Neural progenitor cell (in vitro differentiated cells): ENCODE measurements at regions not wholly inside any gene's neighbourhood (a gene's known extent, or its start where the extent isn't known, plus 50 kb on each side); places are given as distances from the start of the nearest gene placed in this dataset.

Experiments
- DNase-seq: peaks from one replicate; pipeline ENCODE4 v3.0.0-alpha.2; 2016; ENCODE audit warnings: low spot score
- H2AFZ ChIP-seq: fragments of 200-600 bp; sonication (generic); replicated peaks from 2 replicates; pipeline ENCODE4 v1.6.1; 2016; ENCODE audit warnings: antibody characterized with exemption
- H3F3A ChIP-seq: fragments of 200-600 bp; sonication (generic); 2 replicates; pipeline ENCODE4 v1.6.1; 2016; ENCODE audit warnings: antibody characterized with exemption, low read depth
- H3K27ac ChIP-seq: fragments of 200-600 bp; sonication (generic); 2 replicates; pipeline ENCODE4 v1.5.1; 2016; ENCODE audit warnings: mild to moderate bottlenecking
- H3K27me3 ChIP-seq: fragments of 200-600 bp; sonication (generic); 2 replicates; pipeline ENCODE4 v1.6.1; 2016; ENCODE audit warnings: mild to moderate bottlenecking, moderate library complexity
- H3K36me3 ChIP-seq: fragments of 200-600 bp; sonication (generic); 2 replicates; pipeline ENCODE4 v1.5.1; 2016
- H3K4me1 ChIP-seq: fragments of 200-600 bp; sonication (generic); 2 replicates; pipeline ENCODE4 v1.6.1; 2016; ENCODE audit warnings: mixed run types
- H3K4me2 ChIP-seq: fragments of 200-600 bp; sonication (generic); 2 replicates; pipeline ENCODE4 v1.6.1; 2016
- H3K4me3 ChIP-seq: fragments of 200-600 bp; sonication (generic); 2 replicates; pipeline ENCODE4 v1.5.1; 2016
- H3K79me2 ChIP-seq: fragments of 200-600 bp; sonication (generic); 2 replicates; pipeline ENCODE4 v1.6.1; 2016; ENCODE audit warnings: low read depth
- H3K9ac ChIP-seq: fragments of 200-600 bp; sonication (generic); 2 replicates; pipeline ENCODE4 v1.6.1; 2016
- H3K9me3 ChIP-seq: fragments of 200-600 bp; sonication (generic); 2 replicates; pipeline ENCODE4 v1.5.1; 2016; ENCODE audit warnings: low read depth
- H4K20me1 ChIP-seq: fragments of 200-600 bp; sonication (generic); 2 replicates; pipeline ENCODE4 v1.6.1; 2016; ENCODE audit warnings: low read depth
- H3K27ac Mint-ChIP-seq: 3 replicates; pipeline ENCODE4 v1.8.0; 2021; ENCODE audit warnings: mixed read lengths
- H3K27me3 Mint-ChIP-seq: 2 replicates; pipeline ENCODE4 v1.8.0; 2022; ENCODE audit warnings: low read depth, mild to moderate bottlenecking, inconsistent platforms, moderate library complexity, mixed read lengths; ENCODE audit not compliant: insufficient read depth
- H3K36me3 Mint-ChIP-seq: 3 replicates; pipeline ENCODE4 v1.8.0; 2021; ENCODE audit warnings: mixed read lengths
- H3K4me1 Mint-ChIP-seq: 3 replicates; pipeline ENCODE4 v1.8.0; 2021; ENCODE audit warnings: mixed read lengths
- H3K4me3 Mint-ChIP-seq: 3 replicates; pipeline ENCODE4 v1.8.0; 2021; ENCODE audit warnings: mild to moderate bottlenecking, moderate library complexity, mixed read lengths
- H3K9me3 Mint-ChIP-seq: 3 replicates; pipeline ENCODE4 v1.8.0; 2020; ENCODE audit warnings: mixed read lengths
- CTCF ChIP-seq: fragments of 200-600 bp; sonication (generic); IDR thresholded peaks from 2 replicates; pipeline ENCODE4 v1.5.1; 2017; ENCODE audit warnings: antibody characterized with exemption, mild to moderate bottlenecking
- EZH2 ChIP-seq: fragments of 200-600 bp; sonication (generic); IDR thresholded peaks from 2 replicates; pipeline ENCODE4 v1.6.1; 2017; ENCODE audit warnings: antibody characterized with exemption, mild to moderate bottlenecking, moderate library complexity
- EZH2phosphoT487 ChIP-seq: fragments of 200-600 bp; sonication (generic); IDR thresholded peaks from 2 replicates; pipeline ENCODE4 v1.6.1; 2017; ENCODE audit warnings: antibody characterized with exemption

GRCh38 chr2:158917121-158917520, 51.3 kb upstream of the TANC1 start:
- no peaks in the 10 kb centered on the region for H3K27me3 ChIP-seq
- H3K4me1 ChIP-seq = peaks cover 2% of the 10 kb centered on the region
- no peak overlapping the region for H3K4me3 Mint-ChIP-seq
- H3K27me3 Mint-ChIP-seq = peaks cover 6% of the 10 kb centered on the region
- no peak overlapping the region for H3K9ac ChIP-seq
- no peaks in the 10 kb centered on the region for H4K20me1 ChIP-seq
- H3K36me3 Mint-ChIP-seq = no peaks in the 10 kb centered on the region
- TF ChIP-seq CTCF (no peak), EZH2 (no peak), EZH2phosphoT487 (no peak)
- no peak overlapping the region for H3K4me2 ChIP-seq
- H3K9me3 ChIP-seq = no peaks in the 10 kb centered on the region
- no peak overlapping the region for H2AFZ ChIP-seq
- H3K27ac Mint-ChIP-seq = no peak overlapping the region
- DNase-seq = no peak
- H3K79me2 ChIP-seq = no peaks in the 10 kb centered on the region
- peaks cover 1% of the 10 kb centered on the region for H3K4me1 Mint-ChIP-seq
- no peak overlapping the region for H3K27ac ChIP-seq
- H3K36me3 ChIP-seq = no peaks in the 10 kb centered on the region
- peaks cover 16% of the 10 kb centered on the region for H3F3A ChIP-seq
- H3K4me3 ChIP-seq = no peak overlapping the region
- H3K9me3 Mint-ChIP-seq = no peaks in the 10 kb centered on the region

GRCh38 chr2:158918452-158918851, 50.0 kb upstream of the TANC1 start:
- H3K9ac ChIP-seq = no peak overlapping the region
- H3K27ac ChIP-seq = no peak overlapping the region
- H2AFZ ChIP-seq = no peak overlapping the region
- no peak overlapping the region for H3K4me3 Mint-ChIP-seq
- DNase-seq = no peak
- H3F3A ChIP-seq = peaks cover 14% of the 10 kb centered on the region
- H3K4me1 Mint-ChIP-seq = peaks cover 14% of the 10 kb centered on the region
- no peaks in the 10 kb centered on the region for H4K20me1 ChIP-seq
- no peaks in the 10 kb centered on the region for H3K79me2 ChIP-seq
- H3K36me3 ChIP-seq = no peaks in the 10 kb centered on the region
- no peaks in the 10 kb centered on the region for H3K9me3 ChIP-seq
- no peak for TF ChIP-seq EZH2
- no peak for TF ChIP-seq EZH2phosphoT487
- no peak for TF ChIP-seq CTCF
- H3K4me2 ChIP-seq = no peak overlapping the region
- H3K36me3 Mint-ChIP-seq = no peaks in the 10 kb centered on the region
- H3K4me3 ChIP-seq = no peak overlapping the region
- H3K9me3 Mint-ChIP-seq = no peaks in the 10 kb centered on the region
- peaks cover 15% of the 10 kb centered on the region for H3K4me1 ChIP-seq
- no peaks in the 10 kb centered on the region for H3K27me3 ChIP-seq
- no peak overlapping the region for H3K27ac Mint-ChIP-seq
- H3K27me3 Mint-ChIP-seq = peaks cover 4% of the 10 kb centered on the region
